K562 (cell line): ENCODE measurements at regions not wholly inside any gene's neighbourhood (a gene's known extent, or its start where the extent isn't known, plus 50 kb on each side); places are given as distances from the start of the nearest gene placed in this dataset.

ENCODE experiments used
- ATAC-seq: fragments of 200-7000 bp; cut with Tn5 transposase; 3 replicates; pipeline ENCODE4 v1.9.1; 2020; ENCODE audit warnings: moderate library complexity
- BruUV-seq: library from RNA; stranded (reverse); fragments of 400-500 nt; replicated peaks from 2 replicates; lab custom pipeline; 2021; lab: Mats Ljungman, UMichigan
- CTCF ChIA-PET: fragments of 300-600 bp; formaldehyde crosslinking; extraction: SDS; loops from one replicate; lab custom pipeline; 2021; ENCODE audit warnings: low intra/inter-chr PET ratio; lab: Yijun Ruan, JAX
- POLR2A ChIA-PET: fragments of 300-600, 350-650 bp; sonication (Branson Sonifier 250); formaldehyde crosslinking; extraction: SDS; loops from one replicate; lab custom pipeline; 2021; ENCODE audit warnings: antibody characterized with exemption, inconsistent platforms; lab: Yijun Ruan, JAX
- DNase-seq, 4 experiments: peaks; one replicate each; pipeline versions ENCODE4 v3.0.0 to v3.0.0-alpha.2; 2011 to 2018; ENCODE audit warnings: low spot score in 3 of 4, mixed read lengths in 3 of 4; ENCODE audit errors: extremely low read depth in 1 of 4
- FAIRE-seq: peaks from 2 replicates; lab custom pipeline; 2011; peaks lifted over from hg19 to GRCh38; lab: Jason Lieb, UNC
- H2AFZ ChIP-seq: 2 replicates; pipeline ENCODE4 v1.6.0; 2011; ENCODE audit warnings: low read depth, low read length, control low read depth, inconsistent platforms
- H3K27ac ChIP-seq: fragments of 200-600 bp; 3 replicates; pipeline ENCODE4 v1.8.0; 2011; ENCODE audit warnings: low read depth, mild to moderate bottlenecking, control low read depth, inconsistent platforms, low read length, moderate library complexity, mixed read lengths; ENCODE audit errors: extremely low read depth
- H3K27me3 ChIP-seq, 2 experiments: fragments of 300-600 bp in 1 of 2; 2 replicates in 1 of 2; 3 replicates in 1 of 2; pipeline versions ENCODE4 v1.6.0 to v1.8.0; 2011; ENCODE audit warnings: inconsistent platforms in 2 of 2, low read length in 2 of 2, mild to moderate bottlenecking in 1 of 2, mixed read lengths in 1 of 2, moderate library complexity in 1 of 2; ENCODE audit not compliant: control insufficient read depth in 2 of 2, insufficient read depth in 2 of 2
- H3K36me3 ChIP-seq: fragments of 300-600 bp; 3 replicates; pipeline ENCODE4 v1.8.0; 2011; ENCODE audit warnings: mild to moderate bottlenecking, low read length, inconsistent platforms; ENCODE audit not compliant: control insufficient read depth, insufficient read depth
- H3K4me1 ChIP-seq, 2 experiments: fragments of 200-600 bp in 1 of 2; replicated peaks in 1 of 2; 2 replicates in 1 of 2; 3 replicates in 1 of 2; pipeline versions ENCODE4 v1.5.1 to v1.8.0; 2011; ENCODE audit warnings: inconsistent platforms in 2 of 2, low read length in 2 of 2, mild to moderate bottlenecking in 1 of 2, mixed read lengths in 1 of 2, moderate library complexity in 1 of 2; ENCODE audit not compliant: control insufficient read depth in 2 of 2, insufficient read depth in 2 of 2
- H3K4me2 ChIP-seq: 2 replicates; pipeline ENCODE4 v1.6.1; 2011; ENCODE audit warnings: low read length, control low read depth, inconsistent platforms, mixed read lengths; ENCODE audit not compliant: insufficient read depth
- H3K4me3 ChIP-seq: fragments of 200-600 bp; sonication (generic), shearing (Covaris generic); 2 replicates; pipeline ENCODE4 v1.5.1; 2016; ENCODE audit warnings: control low read depth, inconsistent platforms
- H3K79me2 ChIP-seq: fragments of 200-600 bp; 3 replicates; pipeline ENCODE4 v1.8.0; 2011; ENCODE audit warnings: low read length, inconsistent platforms; ENCODE audit not compliant: control insufficient read depth, insufficient read depth
- H3K9ac ChIP-seq, 2 experiments: 2 replicates each; pipeline versions ENCODE4 v1.6.0 to v1.6.1; 2011; ENCODE audit warnings: low read depth in 2 of 2, low read length in 2 of 2, control low read depth in 1 of 2, inconsistent platforms in 1 of 2, mild to moderate bottlenecking in 1 of 2, mixed read lengths in 1 of 2; ENCODE audit not compliant: insufficient read depth in 1 of 2
- H3K9me1 ChIP-seq: one replicate; pipeline ENCODE4 v1.6.0; 2011; ENCODE audit warnings: inconsistent platforms, mild to moderate bottlenecking, low read length, moderate library complexity; ENCODE audit not compliant: control insufficient read depth, insufficient read depth
- H3K9me3 ChIP-seq: replicated peaks from 2 replicates; pipeline ENCODE4 v1.5.1; 2011; ENCODE audit warnings: low read depth, low read length, inconsistent platforms; ENCODE audit not compliant: control insufficient read depth, insufficient read depth
- H4K20me1 ChIP-seq: replicated peaks from 2 replicates; pipeline ENCODE4 v1.6.1; 2011; ENCODE audit warnings: low read length, inconsistent platforms, mixed read lengths; ENCODE audit not compliant: control insufficient read depth, insufficient read depth
- ADNP ChIP-seq: fragments of 200-800 bp; sonication (Bioruptor generic); IDR thresholded peaks from 2 replicates; pipeline ENCODE4 v1.6.1; 2016; ENCODE audit warnings: missing genetic modification characterization, missing compliant biosample characterization
- BRCA1 ChIP-seq, 2 experiments: fragments of 450-650 bp in 1 of 2; sonication (generic) in 1 of 2; formaldehyde crosslinking in 1 of 2; IDR thresholded peaks; 2 replicates each; pipeline versions ENCODE4 v1.5.0 to v1.6.1; 2017 to 2020; ENCODE audit warnings: mild to moderate bottlenecking in 1 of 2, missing genetic modification reagents in 1 of 2
- CREM ChIP-seq: IDR thresholded peaks from 2 replicates; pipeline ENCODE4 v1.6.1; 2014; ENCODE audit warnings: antibody characterized with exemption, low read depth
- FOSL1 ChIP-seq: fragments of 200-800 bp; sonication (Bioruptor generic); conservative IDR thresholded peaks from 2 replicates; pipeline ENCODE4 v1.6.1; 2016; ENCODE audit warnings: missing genetic modification characterization, missing compliant biosample characterization
- NUFIP1 ChIP-seq: fragments of 450-650 bp; IDR thresholded peaks from 2 replicates; pipeline ENCODE4 v1.6.1; 2018; ENCODE audit not compliant: partially characterized antibody
- RBBP5 ChIP-seq: fragments of 200-600 bp; sonication (generic); IDR thresholded peaks from 2 replicates; pipeline ENCODE4 v1.6.1; 2012; ENCODE audit warnings: borderline replicate concordance, mild to moderate bottlenecking, low read length, control low read depth, inconsistent platforms; ENCODE audit not compliant: insufficient read depth, poor library complexity, severe bottlenecking
- YY1 ChIP-seq, 3 experiments: IDR thresholded peaks; 2 replicates each; pipeline ENCODE4 v1.6.1; 2011; ENCODE audit warnings: low read length in 2 of 3, mild to moderate bottlenecking in 2 of 3, moderate library complexity in 2 of 3, borderline replicate concordance in 1 of 3, control low read depth in 1 of 3, low read depth in 1 of 3; ENCODE audit not compliant: insufficient read depth in 3 of 3, insufficient replicate concordance in 2 of 3, control insufficient read depth in 1 of 3, insufficient read length in 1 of 3; ENCODE audit errors: extremely low read depth in 1 of 3
- ZC3H11A ChIP-seq: IDR thresholded peaks from 2 replicates; pipeline ENCODE4 v1.6.1; 2012; ENCODE audit warnings: low read depth, low read length, improper control_type of control experiment
- ZNF224 ChIP-seq: sonication (generic); formaldehyde crosslinking; IDR thresholded peaks from 2 replicates; pipeline ENCODE4 v1.8.0; 2022; ENCODE audit warnings: mild to moderate bottlenecking, missing genetic modification reagents
- whole genome bisulfite sequencing: fragments of 100-300 bp; shearing (Covaris generic); methylation state at CpG from one replicate; pipeline ENCODE4 v1.1.6; 2016; ENCODE audit warnings: low coverage, mixed read lengths; ENCODE audit not compliant: insufficient coverage; ENCODE audit errors: missing lambda C conversion rate; 5-methylcytosine and 5-hydroxymethylcytosine counted together
- in situ Hi-C: fragments of 300-500 bp; cut with MboI; formaldehyde crosslinking; loops from 4 replicates; pipeline ENCODE4 v1.15.0; 2018; ENCODE audit warnings: inconsistent platforms, mixed read lengths
- intact Hi-C: fragments of 100-400 bp; cut with micrococcal nuclease; formaldehyde crosslinking; loops from 2 replicates; pipeline ENCODE4 v1.14.2; 2022

GRCh38 chr2:215205787-215206186 lies 67.4 kb upstream of the ABCA12 start:
- no peaks in the 10 kb centered on the region for H4K20me1 ChIP-seq
- no peak for ATAC-seq
- TF ChIP-seq RBBP5 (no peak), ADNP (tag) (no peak), ZNF224 (CRISPR knock-in tag) (no peak), BRCA1 (IDR thresholded peaks at IDR 0.05) (no peak), BRCA1 (CRISPR knock-in tag; IDR thresholded peaks at IDR 0.05) (no peak)
- TF ChIP-seq, all 486 proteins: peak for 0
- intact Hi-C loops (no loop called here), in situ Hi-C loops (no loop called here)
- Histone ChIP-seq H3K36me3 (no peaks in the 10 kb centered on the region), H3K27me3 (no peaks in the 10 kb centered on the region), H3K9me1 (no peaks in the 10 kb centered on the region), H3K4me3 (no peak overlapping the region), H3K27ac (no peak overlapping the region), H3K79me2 (no peaks in the 10 kb centered on the region), H3K4me2 (no peak overlapping the region), H3K9me3 (0 out of 2 replicates have a peak, but pooled peaks cover 2% of the 10 kb centered on the region), H3K4me1 (no peaks in the 10 kb centered on the region), H2AFZ (no peak overlapping the region), H3K9ac (no peak overlapping the region)
- DNase-seq (no peak), FAIRE-seq (no peak)
- POLR2A ChIA-PET = no interaction called here
- BruUV-seq = no TSS peak
- CTCF ChIA-PET = no interaction called here
- 8% methylated on average over 2 of the region's 4 CpGs for WGBS

DNA sequence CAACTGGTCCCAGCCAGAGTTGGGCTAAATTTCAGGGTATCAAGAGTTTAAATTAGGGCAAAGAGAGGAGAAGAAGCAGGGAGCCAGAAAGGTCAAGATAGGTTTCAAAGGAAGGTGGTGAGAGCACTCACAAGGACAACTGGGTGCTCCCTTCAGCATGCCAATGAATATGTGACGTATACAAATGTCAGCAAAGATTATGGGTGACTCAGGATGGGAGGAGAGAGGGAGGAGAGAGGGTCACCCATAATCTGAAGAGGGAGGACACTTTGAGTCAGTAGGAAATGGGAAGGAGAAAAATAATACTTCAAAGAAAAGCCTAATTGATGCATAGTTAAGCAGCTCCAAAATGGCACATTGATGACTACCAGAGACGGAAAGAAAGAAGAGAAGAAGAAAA lies 53.1 kb upstream of the ABCA12 start:
- H3K4me1 ChIP-seq = no peaks in the 10 kb centered on the region
- no TSS peak for BruUV-seq
- H3K9ac ChIP-seq = no peak overlapping the region
- intact Hi-C loops = no loop called here
- no peaks in the 10 kb centered on the region for H3K79me2 ChIP-seq
- WGBS = 40% methylated on average over 1 of the region's 2 CpGs
- CTCF ChIA-PET = no interaction called here
- no peaks in the 10 kb centered on the region for H3K9me3 ChIP-seq
- no peaks in the 10 kb centered on the region for H3K9me1 ChIP-seq
- POLR2A ChIA-PET = interaction anchor here (1.0 kb wide), 1 partner anchor 11 kb away, joined by 3 read pairs; no protein-coding TSS in a partner anchor
- TF ChIP-seq YY1 (IDR thresholded peaks at IDR 0.05; ENCODE audit: borderline replicate concordance in 1 of 3, control insufficient read depth in 1 of 3, extremely low read depth in 1 of 3, insufficient read depth in 3 of 3, insufficient read length in 1 of 3, insufficient replicate concordance in 2 of 3, low read depth in 1 of 3, low read length in 2 of 3) = no peak
- no peak for TF ChIP-seq NUFIP1
- TF ChIP-seq FOSL1 (tag) = 0 out of 2 replicates have a peak, but pooled peaks have one; percentile 39
- TF ChIP-seq CREM = peak; percentile 42; the same call in 1 of the 2 replicates
- TF ChIP-seq ZC3H11A = no peak
- TF ChIP-seq, all 486 proteins: peak for 2
- H3K27ac ChIP-seq = no peak overlapping the region
- no peaks in the 10 kb centered on the region for H3K36me3 ChIP-seq
- H4K20me1 ChIP-seq = no peaks in the 10 kb centered on the region
- ATAC-seq (no peak), DNase-seq (peak in 1 of 4 experiments; percentile 4), FAIRE-seq (no peak)
- no peaks in the 10 kb centered on the region for H3K27me3 ChIP-seq
- no peak overlapping the region for H3K4me3 ChIP-seq
- in situ Hi-C loops = no loop called here
- H3K4me2 ChIP-seq = no peak overlapping the region
- H2AFZ ChIP-seq = no peak overlapping the region
